K562 (cell line): ENCODE measurements at regions not wholly inside any gene's neighbourhood (a gene's known extent, or its start where the extent isn't known, plus 50 kb on each side); places are given as distances from the start of the nearest gene placed in this dataset.

Experiments used
- ATAC-seq: fragments of 200-7000 bp; cut with Tn5 transposase; 3 replicates; pipeline ENCODE4 v1.9.1; 2020; ENCODE audit warnings: moderate library complexity
- BruUV-seq: library from RNA; stranded (reverse); fragments of 400-500 nt; replicated peaks from 2 replicates; lab custom pipeline; 2021; lab: Mats Ljungman, UMichigan
- CTCF ChIA-PET: fragments of 300-600 bp; formaldehyde crosslinking; extraction: SDS; loops from one replicate; lab custom pipeline; 2021; ENCODE audit warnings: low intra/inter-chr PET ratio; lab: Yijun Ruan, JAX
- POLR2A ChIA-PET: fragments of 300-600, 350-650 bp; sonication (Branson Sonifier 250); formaldehyde crosslinking; extraction: SDS; loops from one replicate; lab custom pipeline; 2021; ENCODE audit warnings: antibody characterized with exemption, inconsistent platforms; lab: Yijun Ruan, JAX
- DNase-seq, 4 experiments: peaks; one replicate each; pipeline versions ENCODE4 v3.0.0 to v3.0.0-alpha.2; 2011 to 2018; ENCODE audit warnings: low spot score in 3 of 4, mixed read lengths in 3 of 4; ENCODE audit errors: extremely low read depth in 1 of 4
- FAIRE-seq: peaks from 2 replicates; lab custom pipeline; 2011; peaks lifted over from hg19 to GRCh38; lab: Jason Lieb, UNC
- H2AFZ ChIP-seq: 2 replicates; pipeline ENCODE4 v1.6.0; 2011; ENCODE audit warnings: low read depth, low read length, control low read depth, inconsistent platforms
- H3K27ac ChIP-seq: fragments of 200-600 bp; 3 replicates; pipeline ENCODE4 v1.8.0; 2011; ENCODE audit warnings: low read depth, mild to moderate bottlenecking, control low read depth, inconsistent platforms, low read length, moderate library complexity, mixed read lengths; ENCODE audit errors: extremely low read depth
- H3K27me3 ChIP-seq, 2 experiments: fragments of 300-600 bp in 1 of 2; 2 replicates in 1 of 2; 3 replicates in 1 of 2; pipeline versions ENCODE4 v1.6.0 to v1.8.0; 2011; ENCODE audit warnings: inconsistent platforms in 2 of 2, low read length in 2 of 2, mild to moderate bottlenecking in 1 of 2, mixed read lengths in 1 of 2, moderate library complexity in 1 of 2; ENCODE audit not compliant: control insufficient read depth in 2 of 2, insufficient read depth in 2 of 2
- H3K36me3 ChIP-seq: fragments of 300-600 bp; 3 replicates; pipeline ENCODE4 v1.8.0; 2011; ENCODE audit warnings: mild to moderate bottlenecking, low read length, inconsistent platforms; ENCODE audit not compliant: control insufficient read depth, insufficient read depth
- H3K4me1 ChIP-seq, 2 experiments: fragments of 200-600 bp in 1 of 2; replicated peaks in 1 of 2; 2 replicates in 1 of 2; 3 replicates in 1 of 2; pipeline versions ENCODE4 v1.5.1 to v1.8.0; 2011; ENCODE audit warnings: inconsistent platforms in 2 of 2, low read length in 2 of 2, mild to moderate bottlenecking in 1 of 2, mixed read lengths in 1 of 2, moderate library complexity in 1 of 2; ENCODE audit not compliant: control insufficient read depth in 2 of 2, insufficient read depth in 2 of 2
- H3K4me2 ChIP-seq: 2 replicates; pipeline ENCODE4 v1.6.1; 2011; ENCODE audit warnings: low read length, control low read depth, inconsistent platforms, mixed read lengths; ENCODE audit not compliant: insufficient read depth
- H3K4me3 ChIP-seq: fragments of 200-600 bp; sonication (generic), shearing (Covaris generic); 2 replicates; pipeline ENCODE4 v1.5.1; 2016; ENCODE audit warnings: control low read depth, inconsistent platforms
- H3K79me2 ChIP-seq: fragments of 200-600 bp; 3 replicates; pipeline ENCODE4 v1.8.0; 2011; ENCODE audit warnings: low read length, inconsistent platforms; ENCODE audit not compliant: control insufficient read depth, insufficient read depth
- H3K9ac ChIP-seq, 2 experiments: 2 replicates each; pipeline versions ENCODE4 v1.6.0 to v1.6.1; 2011; ENCODE audit warnings: low read depth in 2 of 2, low read length in 2 of 2, control low read depth in 1 of 2, inconsistent platforms in 1 of 2, mild to moderate bottlenecking in 1 of 2, mixed read lengths in 1 of 2; ENCODE audit not compliant: insufficient read depth in 1 of 2
- H3K9me1 ChIP-seq: one replicate; pipeline ENCODE4 v1.6.0; 2011; ENCODE audit warnings: inconsistent platforms, mild to moderate bottlenecking, low read length, moderate library complexity; ENCODE audit not compliant: control insufficient read depth, insufficient read depth
- H3K9me3 ChIP-seq: replicated peaks from 2 replicates; pipeline ENCODE4 v1.5.1; 2011; ENCODE audit warnings: low read depth, low read length, inconsistent platforms; ENCODE audit not compliant: control insufficient read depth, insufficient read depth
- H4K20me1 ChIP-seq: replicated peaks from 2 replicates; pipeline ENCODE4 v1.6.1; 2011; ENCODE audit warnings: low read length, inconsistent platforms, mixed read lengths; ENCODE audit not compliant: control insufficient read depth, insufficient read depth
- BHLHE40 ChIP-seq: IDR thresholded peaks from 2 replicates; pipeline ENCODE4 v1.6.1; 2011; ENCODE audit warnings: low read length, improper control_type of control experiment
- EHMT2 ChIP-seq: fragments of 450-650 bp; IDR thresholded peaks from 2 replicates; pipeline ENCODE4 v1.6.1; 2018; ENCODE audit warnings: antibody characterized with exemption
- FOSL1 ChIP-seq: fragments of 200-800 bp; sonication (Bioruptor generic); conservative IDR thresholded peaks from 2 replicates; pipeline ENCODE4 v1.6.1; 2016; ENCODE audit warnings: missing genetic modification characterization, missing compliant biosample characterization
- PHF20 ChIP-seq: fragments of 450-650 bp; IDR thresholded peaks from 2 replicates; pipeline ENCODE4 v1.6.1; 2018; ENCODE audit not compliant: partially characterized antibody
- SIX5 ChIP-seq, 2 experiments: IDR thresholded peaks; 2 replicates each; pipeline ENCODE4 v1.6.1; 2011; ENCODE audit warnings: low read length in 2 of 2, borderline replicate concordance in 1 of 2, low read depth in 1 of 2, mild to moderate bottlenecking in 1 of 2, moderate library complexity in 1 of 2; ENCODE audit not compliant: insufficient read depth in 1 of 2
- SREBF1 ChIP-seq: fragments of 150-350 bp; IDR thresholded peaks from 2 replicates; pipeline ENCODE4 v1.6.1; 2014; ENCODE audit warnings: antibody characterized with exemption, low read depth, low read length, borderline replicate concordance
- TCF7L2 ChIP-seq: fragments of 150-350 bp; IDR thresholded peaks from 2 replicates; pipeline ENCODE4 v1.6.1; 2016; ENCODE audit warnings: low read depth, mild to moderate bottlenecking, low read length, moderate library complexity
- ZNF197 ChIP-seq: fragments of 200-800 bp; sonication (Bioruptor generic); IDR thresholded peaks from 2 replicates; pipeline ENCODE4 v1.6.1; 2016; ENCODE audit warnings: low read depth, missing genetic modification characterization, missing compliant biosample characterization
- WGBS: fragments of 100-300 bp; shearing (Covaris generic); methylation state at CpG from one replicate; pipeline ENCODE4 v1.1.6; 2016; ENCODE audit warnings: low coverage, mixed read lengths; ENCODE audit not compliant: insufficient coverage; ENCODE audit errors: missing lambda C conversion rate; 5-methylcytosine and 5-hydroxymethylcytosine counted together
- in situ Hi-C: fragments of 300-500 bp; cut with MboI; formaldehyde crosslinking; loops from 4 replicates; pipeline ENCODE4 v1.15.0; 2018; ENCODE audit warnings: inconsistent platforms, mixed read lengths
- intact Hi-C: fragments of 100-400 bp; cut with micrococcal nuclease; formaldehyde crosslinking; loops from 2 replicates; pipeline ENCODE4 v1.14.2; 2022
- TF ChIP-seq, protein P1 (sequence below): fragments of 150-350 bp; IDR thresholded peaks from 2 replicates; pipeline ENCODE4 v1.6.1; 2014; ENCODE audit warnings: low read depth, mild to moderate bottlenecking, low read length, borderline replicate concordance
- TF ChIP-seq, protein P2 (sequence below), 2 experiments: fragments of 150-350 bp in 1 of 2; IDR thresholded peaks; 2 replicates each; pipeline ENCODE4 v1.6.1; 2012 to 2016; ENCODE audit warnings: low read depth in 2 of 2, low read length in 2 of 2, mild to moderate bottlenecking in 1 of 2, moderate library complexity in 1 of 2

DNA sequence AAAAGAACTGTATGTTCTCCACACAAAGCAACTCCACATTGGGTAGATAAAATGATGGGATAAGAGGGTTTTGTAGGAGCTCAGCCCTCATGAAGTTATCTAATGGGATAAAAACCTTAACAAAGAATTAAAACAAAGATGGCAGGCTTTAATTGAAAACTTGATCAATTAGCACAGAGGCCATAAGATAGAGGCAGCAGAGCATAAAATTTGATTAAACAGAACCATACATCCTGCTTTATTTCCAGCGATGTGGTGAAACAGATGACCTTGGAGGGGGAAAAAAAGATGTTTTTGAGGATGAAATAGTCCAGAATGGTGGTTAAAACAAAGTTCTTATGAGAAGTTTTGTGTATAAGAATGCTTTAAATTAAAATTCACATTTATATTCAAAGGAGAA, 130.9 kb upstream of the ALCAM start:
- no peaks in the 10 kb centered on the region for H3K79me2 ChIP-seq
- H3K4me2 ChIP-seq: no peak overlapping the region
- TF ChIP-seq BHLHE40 (no peak), TCF7L2 (no peak), PHF20 (no peak)
- FAIRE-seq (no peak), DNase-seq (no peak), ATAC-seq (no peak)
- H2AFZ ChIP-seq: no peak overlapping the region
- intact Hi-C loops: no loop called here
- H3K9me1 ChIP-seq: no peaks in the 10 kb centered on the region
- ChIA-PET POLR2A (no interaction called here), CTCF (no interaction called here)
- BruUV-seq: no TSS peak
- H4K20me1 ChIP-seq: no peaks in the 10 kb centered on the region
- H3K9ac ChIP-seq: no peak overlapping the region
- H3K4me3 ChIP-seq: no peak overlapping the region
- 0% methylated on average over 1 of the region's 1 CpG for WGBS
- H3K27ac ChIP-seq: no peak overlapping the region
- no peaks in the 10 kb centered on the region for H3K4me1 ChIP-seq
- no peaks in the 10 kb centered on the region for H3K9me3 ChIP-seq
- H3K27me3 ChIP-seq: no peaks in the 10 kb centered on the region
- in situ Hi-C loops: no loop called here
- H3K36me3 ChIP-seq: no peaks in the 10 kb centered on the region

DNA sequence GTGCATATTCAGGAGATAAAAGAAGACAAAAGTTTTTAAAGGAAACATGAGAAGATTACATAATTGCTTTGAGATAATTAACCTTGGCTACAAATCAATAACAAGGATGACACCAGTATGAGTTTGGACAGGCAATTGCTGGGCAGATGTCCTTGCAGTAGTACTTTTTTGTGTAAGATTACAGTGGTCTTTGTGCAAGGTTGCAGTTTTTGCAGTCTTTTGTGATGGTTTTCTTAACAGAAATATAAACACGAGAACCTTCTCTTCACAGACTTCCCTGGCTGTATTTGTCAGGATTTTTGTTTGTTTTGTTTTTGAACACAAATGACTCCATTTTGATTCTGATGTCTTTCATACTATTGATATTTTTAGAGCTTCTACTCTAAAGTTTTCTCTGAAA, 128.3 kb upstream of the ALCAM start:
- intact Hi-C loops: no loop called here
- FAIRE-seq: no peak
- Histone ChIP-seq H3K27ac (no peak overlapping the region), H2AFZ (no peak overlapping the region), H3K9ac (no peak overlapping the region), H3K4me2 (no peak overlapping the region), H3K36me3 (no peaks in the 10 kb centered on the region), H3K4me3 (no peak overlapping the region), H4K20me1 (no peaks in the 10 kb centered on the region), H3K9me1 (no peaks in the 10 kb centered on the region), H3K4me1 (no peaks in the 10 kb centered on the region), H3K79me2 (no peaks in the 10 kb centered on the region), H3K27me3 (no peaks in the 10 kb centered on the region), H3K9me3 (no peaks in the 10 kb centered on the region)
- no peak for ATAC-seq
- in situ Hi-C loops: no loop called here
- ChIA-PET POLR2A (no interaction called here), CTCF (no interaction called here)
- DNase-seq: no peak
- WGBS: no CpG with 5 or more reads among the region's 1 CpG
- no TSS peak for BruUV-seq
- TF ChIP-seq, protein P1, sequence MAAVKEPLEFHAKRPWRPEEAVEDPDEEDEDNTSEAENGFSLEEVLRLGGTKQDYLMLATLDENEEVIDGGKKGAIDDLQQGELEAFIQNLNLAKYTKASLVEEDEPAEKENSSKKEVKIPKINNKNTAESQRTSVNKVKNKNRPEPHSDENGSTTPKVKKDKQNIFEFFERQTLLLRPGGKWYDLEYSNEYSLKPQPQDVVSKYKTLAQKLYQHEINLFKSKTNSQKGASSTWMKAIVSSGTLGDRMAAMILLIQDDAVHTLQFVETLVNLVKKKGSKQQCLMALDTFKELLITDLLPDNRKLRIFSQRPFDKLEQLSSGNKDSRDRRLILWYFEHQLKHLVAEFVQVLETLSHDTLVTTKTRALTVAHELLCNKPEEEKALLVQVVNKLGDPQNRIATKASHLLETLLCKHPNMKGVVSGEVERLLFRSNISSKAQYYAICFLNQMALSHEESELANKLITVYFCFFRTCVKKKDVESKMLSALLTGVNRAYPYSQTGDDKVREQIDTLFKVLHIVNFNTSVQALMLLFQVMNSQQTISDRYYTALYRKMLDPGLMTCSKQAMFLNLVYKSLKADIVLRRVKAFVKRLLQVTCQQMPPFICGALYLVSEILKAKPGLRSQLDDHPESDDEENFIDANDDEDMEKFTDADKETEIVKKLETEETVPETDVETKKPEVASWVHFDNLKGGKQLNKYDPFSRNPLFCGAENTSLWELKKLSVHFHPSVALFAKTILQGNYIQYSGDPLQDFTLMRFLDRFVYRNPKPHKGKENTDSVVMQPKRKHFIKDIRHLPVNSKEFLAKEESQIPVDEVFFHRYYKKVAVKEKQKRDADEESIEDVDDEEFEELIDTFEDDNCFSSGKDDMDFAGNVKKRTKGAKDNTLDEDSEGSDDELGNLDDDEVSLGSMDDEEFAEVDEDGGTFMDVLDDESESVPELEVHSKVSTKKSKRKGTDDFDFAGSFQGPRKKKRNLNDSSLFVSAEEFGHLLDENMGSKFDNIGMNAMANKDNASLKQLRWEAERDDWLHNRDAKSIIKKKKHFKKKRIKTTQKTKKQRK: no peak
- no peak for TF ChIP-seq FOSL1 (tag)
- no peak for TF ChIP-seq EHMT2
- TF ChIP-seq, protein P2, sequence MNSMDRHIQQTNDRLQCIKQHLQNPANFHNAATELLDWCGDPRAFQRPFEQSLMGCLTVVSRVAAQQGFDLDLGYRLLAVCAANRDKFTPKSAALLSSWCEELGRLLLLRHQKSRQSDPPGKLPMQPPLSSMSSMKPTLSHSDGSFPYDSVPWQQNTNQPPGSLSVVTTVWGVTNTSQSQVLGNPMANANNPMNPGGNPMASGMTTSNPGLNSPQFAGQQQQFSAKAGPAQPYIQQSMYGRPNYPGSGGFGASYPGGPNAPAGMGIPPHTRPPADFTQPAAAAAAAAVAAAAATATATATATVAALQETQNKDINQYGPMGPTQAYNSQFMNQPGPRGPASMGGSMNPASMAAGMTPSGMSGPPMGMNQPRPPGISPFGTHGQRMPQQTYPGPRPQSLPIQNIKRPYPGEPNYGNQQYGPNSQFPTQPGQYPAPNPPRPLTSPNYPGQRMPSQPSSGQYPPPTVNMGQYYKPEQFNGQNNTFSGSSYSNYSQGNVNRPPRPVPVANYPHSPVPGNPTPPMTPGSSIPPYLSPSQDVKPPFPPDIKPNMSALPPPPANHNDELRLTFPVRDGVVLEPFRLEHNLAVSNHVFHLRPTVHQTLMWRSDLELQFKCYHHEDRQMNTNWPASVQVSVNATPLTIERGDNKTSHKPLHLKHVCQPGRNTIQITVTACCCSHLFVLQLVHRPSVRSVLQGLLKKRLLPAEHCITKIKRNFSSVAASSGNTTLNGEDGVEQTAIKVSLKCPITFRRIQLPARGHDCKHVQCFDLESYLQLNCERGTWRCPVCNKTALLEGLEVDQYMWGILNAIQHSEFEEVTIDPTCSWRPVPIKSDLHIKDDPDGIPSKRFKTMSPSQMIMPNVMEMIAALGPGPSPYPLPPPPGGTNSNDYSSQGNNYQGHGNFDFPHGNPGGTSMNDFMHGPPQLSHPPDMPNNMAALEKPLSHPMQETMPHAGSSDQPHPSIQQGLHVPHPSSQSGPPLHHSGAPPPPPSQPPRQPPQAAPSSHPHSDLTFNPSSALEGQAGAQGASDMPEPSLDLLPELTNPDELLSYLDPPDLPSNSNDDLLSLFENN (IDR thresholded peaks at IDR 0.05; ENCODE audit: low read depth in 2 of 2, low read length in 2 of 2): no peak
- no peak for TF ChIP-seq SIX5 (IDR thresholded peaks at IDR 0.05; ENCODE audit: borderline replicate concordance in 1 of 2, insufficient read depth in 1 of 2, low read depth in 1 of 2, low read length in 2 of 2)
- no peak for TF ChIP-seq ZNF197 (CRISPR knock-in tag)
- TF ChIP-seq SREBF1: no peak
